ENCODE measurements at regions not wholly inside any gene's neighbourhood (a gene's known extent, or its start where the extent isn't known, plus 50 kb on each side); places are given as distances from the start of the nearest gene placed in this dataset.

GRCh38 chr5:164876793-164877192, 1371.4 kb downstream of the MAT2B start:
- TF ChIP-seq CTCF (IDR thresholded peaks at IDR 0.05; ENCODE audit: insufficient read depth, low read length, severe bottlenecking) = no peak
- Histone ChIP-seq H3K27me3 (ENCODE audit: control insufficient read depth, insufficient read depth, low read length) (no peaks in the 10 kb centered on the region), H3K4me3 (ENCODE audit: low read depth, low read length) (no peak overlapping the region), H3K36me3 (ENCODE audit: control insufficient read depth, insufficient read depth, low read length) (no peaks in the 10 kb centered on the region)
- FAIRE-seq (no peak), DNase-seq (ENCODE audit: low read depth) (no peak)

GRCh38 chr5:164881442-164881841, 1376.0 kb downstream of the MAT2B start:
- H3K27me3 ChIP-seq (ENCODE audit: control insufficient read depth, insufficient read depth, low read length) = no peaks in the 10 kb centered on the region
- H3K36me3 ChIP-seq (ENCODE audit: control insufficient read depth, insufficient read depth, low read length) = no peaks in the 10 kb centered on the region
- TF ChIP-seq CTCF (IDR thresholded peaks at IDR 0.05; ENCODE audit: insufficient read depth, low read length, severe bottlenecking) = no peak
- DNase-seq (ENCODE audit: low read depth) (no peak), FAIRE-seq (no peak)
- H3K4me3 ChIP-seq (ENCODE audit: low read depth, low read length) = no peak overlapping the region

- DNase-seq (ENCODE audit: low read depth) (no peak), FAIRE-seq (no peak)
- no peaks in the 10 kb centered on the region for H3K36me3 ChIP-seq (ENCODE audit: control insufficient read depth, insufficient read depth, low read length)
- H3K27me3 ChIP-seq (ENCODE audit: control insufficient read depth, insufficient read depth, low read length) = no peaks in the 10 kb centered on the region
- no peak overlapping the region for H3K4me3 ChIP-seq (ENCODE audit: low read depth, low read length)
- TF ChIP-seq CTCF (IDR thresholded peaks at IDR 0.05; ENCODE audit: insufficient read depth, low read length, severe bottlenecking) = no peak
These were observed 1379.8 kb downstream of the MAT2B start for GRCh38 chr5:164885179-164885578.

- FAIRE-seq = no peak
- no peak for DNase-seq (ENCODE audit: low read depth)
- Histone ChIP-seq H3K4me3 (ENCODE audit: low read depth, low read length) (no peak overlapping the region), H3K27me3 (ENCODE audit: control insufficient read depth, insufficient read depth, low read length) (no peaks in the 10 kb centered on the region), H3K36me3 (ENCODE audit: control insufficient read depth, insufficient read depth, low read length) (no peaks in the 10 kb centered on the region)
- TF ChIP-seq CTCF (IDR thresholded peaks at IDR 0.05; ENCODE audit: insufficient read depth, low read length, severe bottlenecking) = no peak
These were observed 1387.7 kb downstream of the MAT2B start for GRCh38 chr5:164893071-164893470.

GRCh38 chr5:164898705-164899104, 1393.3 kb downstream of the MAT2B start:
- FAIRE-seq (no peak), DNase-seq (ENCODE audit: low read depth) (no peak)
- Histone ChIP-seq H3K4me3 (ENCODE audit: low read depth, low read length) (no peak overlapping the region), H3K36me3 (ENCODE audit: control insufficient read depth, insufficient read depth, low read length) (no peaks in the 10 kb centered on the region), H3K27me3 (ENCODE audit: control insufficient read depth, insufficient read depth, low read length) (no peaks in the 10 kb centered on the region)
- TF ChIP-seq CTCF (IDR thresholded peaks at IDR 0.05; ENCODE audit: insufficient read depth, low read length, severe bottlenecking) = no peak

- no peak for DNase-seq (ENCODE audit: low read depth)
- Histone ChIP-seq H3K27me3 (ENCODE audit: control insufficient read depth, insufficient read depth, low read length) (no peaks in the 10 kb centered on the region), H3K4me3 (ENCODE audit: low read depth, low read length) (no peak overlapping the region), H3K36me3 (ENCODE audit: control insufficient read depth, insufficient read depth, low read length) (no peaks in the 10 kb centered on the region)
- no peak for FAIRE-seq
- TF ChIP-seq CTCF (IDR thresholded peaks at IDR 0.05; ENCODE audit: insufficient read depth, low read length, severe bottlenecking) = no peak
These were observed 1404.3 kb downstream of the MAT2B start for GRCh38 chr5:164909673-164910072.

Measured in bronchial epithelial cell (primary cell).